ENCODE measurements at regions not wholly inside any gene's neighbourhood (a gene's known extent, or its start where the extent isn't known, plus 50 kb on each side); places are given as distances from the start of the nearest gene placed in this dataset.

- no peak for DNase-seq
- Mint-ChIP-seq H3K27me3 (ENCODE audit: low read depth in 3 of 3) (peaks cover 0 to 2% (median 0%) of the 10 kb centered on the region in 3 donors), H3K4me1 (peaks cover 14% of the 10 kb centered on the region), H3K4me3 (no peak overlapping the region), H3K9me3 (peaks cover 0 to 7% (median 3%) of the 10 kb centered on the region in 7 donors), H3K27ac (no peak overlapping the region), H3K36me3 (no peaks in the 10 kb centered on the region)
- Histone ChIP-seq H3K79me2 (ENCODE audit: insufficient read depth, low read length) (no peaks in the 10 kb centered on the region), H3K27ac (ENCODE audit: low read depth in 1 of 2, low read length in 2 of 2) (no peak overlapping the region), H3K4me3 (replicated peaks in 1 of 3; ENCODE audit: low read depth in 2 of 3, low read length in 3 of 3) (no peak overlapping the region), H3K27me3 (ENCODE audit: control insufficient read depth in 2 of 2, insufficient read depth in 2 of 2, low read length in 2 of 2) (no peaks in the 10 kb centered on the region), H3K4me1 (ENCODE audit: control insufficient read depth in 1 of 2, insufficient read depth in 2 of 2, low read length in 2 of 2) (peaks cover 7 to 11% of the 10 kb centered on the region in 2 donors), H2AFZ (ENCODE audit: insufficient read depth, low read depth, low read length, poor library complexity, severe bottlenecking) (no peak overlapping the region), H3K4me2 (replicated peaks; ENCODE audit: extremely low read depth, low read length, poor library complexity, severe bottlenecking) (no peak overlapping the region), H3K9ac (ENCODE audit: insufficient read depth, low read length, poor library complexity, severe bottlenecking) (no peak overlapping the region), H3K36me3 (replicated peaks in 1 of 2; ENCODE audit: control insufficient read depth in 1 of 2, insufficient read depth in 2 of 2, low read length in 2 of 2) (no peaks in the 10 kb centered on the region), H3K9me3 (replicated peaks in 1 of 2; ENCODE audit: control insufficient read depth in 1 of 2, insufficient read depth in 1 of 2, low read length in 2 of 2) (no peaks in the 10 kb centered on the region), H4K20me1 (ENCODE audit: insufficient read depth, low read length) (no peaks in the 10 kb centered on the region)
- TF ChIP-seq CTCF (IDR thresholded peaks at IDR 0.05), result no peak
- intact Hi-C loops (cut with micrococcal nuclease), result no loop called here
- WGBS (ENCODE audit: insufficient coverage), result no CpG with 5 or more reads among the region's 1 CpG
These were observed 218.3 kb downstream of the AHR start for GRCh38 chr7:17516771-17517170.

- Mint-ChIP-seq H3K36me3 (no peaks in the 10 kb centered on the region), H3K27me3 (ENCODE audit: low read depth in 3 of 3) (no peaks in the 10 kb centered on the region), H3K4me1 (peaks cover 19% of the 10 kb centered on the region), H3K27ac (no peak overlapping the region), H3K9me3 (peaks cover 0 to 7% (median 0%) of the 10 kb centered on the region in 7 donors), H3K4me3 (no peak overlapping the region)
- intact Hi-C loops (cut with micrococcal nuclease), result no loop called here
- DNase-seq, result no peak
- Histone ChIP-seq H3K27ac (ENCODE audit: low read depth in 1 of 2, low read length in 2 of 2) (no peak overlapping the region), H4K20me1 (ENCODE audit: insufficient read depth, low read length) (no peaks in the 10 kb centered on the region), H3K27me3 (ENCODE audit: control insufficient read depth in 2 of 2, insufficient read depth in 2 of 2, low read length in 2 of 2) (no peaks in the 10 kb centered on the region), H3K9ac (ENCODE audit: insufficient read depth, low read length, poor library complexity, severe bottlenecking) (no peak overlapping the region), H2AFZ (ENCODE audit: insufficient read depth, low read depth, low read length, poor library complexity, severe bottlenecking) (no peak overlapping the region), H3K4me3 (replicated peaks in 1 of 3; ENCODE audit: low read depth in 2 of 3, low read length in 3 of 3) (no peak overlapping the region), H3K4me1 (ENCODE audit: control insufficient read depth in 1 of 2, insufficient read depth in 2 of 2, low read length in 2 of 2) (peaks cover 7 to 11% of the 10 kb centered on the region in 2 donors), H3K36me3 (replicated peaks in 1 of 2; ENCODE audit: control insufficient read depth in 1 of 2, insufficient read depth in 2 of 2, low read length in 2 of 2) (no peaks in the 10 kb centered on the region), H3K9me3 (replicated peaks in 1 of 2; ENCODE audit: control insufficient read depth in 1 of 2, insufficient read depth in 1 of 2, low read length in 2 of 2) (no peaks in the 10 kb centered on the region), H3K4me2 (replicated peaks; ENCODE audit: extremely low read depth, low read length, poor library complexity, severe bottlenecking) (no peak overlapping the region), H3K79me2 (ENCODE audit: insufficient read depth, low read length) (no peaks in the 10 kb centered on the region)
- no CpG with 5 or more reads among the region's 1 CpG for WGBS (ENCODE audit: insufficient coverage)
- TF ChIP-seq CTCF (IDR thresholded peaks at IDR 0.05), result no peak
These were observed 222.5 kb downstream of the AHR start for GRCh38 chr7:17520941-17521340.

All from CD14-positive monocyte (primary cell).